ENCODE measurements at regions not wholly inside any gene's neighbourhood (a gene's known extent, or its start where the extent isn't known, plus 50 kb on each side); places are given as distances from the start of the nearest gene placed in this dataset.

GRCh38 chr20:51269671-51270070 is 246.8 kb upstream of the KCNG1 start:
- no peak for DNase-seq (ENCODE audit: low read depth in 1 of 2, low spot score in 1 of 2)

- no peak for DNase-seq (ENCODE audit: low read depth in 1 of 2, low spot score in 1 of 2)
Observed at GRCh38 chr20:51267679-51268078, 244.8 kb upstream of the KCNG1 start.

- DNase-seq (ENCODE audit: low read depth in 1 of 2, low spot score in 1 of 2), result no peak
Observed at GRCh38 chr20:51266353-51266752, 243.4 kb upstream of the KCNG1 start.

GRCh38 chr20:51265361-51265760 is 242.5 kb upstream of the KCNG1 start:
- no peak for DNase-seq (ENCODE audit: low read depth in 1 of 2, low spot score in 1 of 2)

- no peak for DNase-seq (ENCODE audit: low read depth in 1 of 2, low spot score in 1 of 2)
Observed at GRCh38 chr20:51262240-51262639, 239.3 kb upstream of the KCNG1 start.

GRCh38 chr20:51259455-51259854 is 236.5 kb upstream of the KCNG1 start:
- DNase-seq (ENCODE audit: low read depth in 1 of 2, low spot score in 1 of 2), result no peak

- no peak for DNase-seq (ENCODE audit: low read depth in 1 of 2, low spot score in 1 of 2)
Observed at GRCh38 chr20:51258582-51259165, 235.8 kb upstream of the KCNG1 start.

GRCh38 chr20:51255417-51255816 is 232.5 kb upstream of the KCNG1 start:
- no peak for DNase-seq (ENCODE audit: low read depth in 1 of 2, low spot score in 1 of 2)

- DNase-seq (ENCODE audit: low read depth in 1 of 2, low spot score in 1 of 2), result no peak
Observed at GRCh38 chr20:51253280-51253679, 230.4 kb upstream of the KCNG1 start.

GRCh38 chr20:51249781-51250180 is 226.9 kb upstream of the KCNG1 start:
- no peak for DNase-seq (ENCODE audit: low read depth in 1 of 2, low spot score in 1 of 2)

- DNase-seq (ENCODE audit: low read depth in 1 of 2, low spot score in 1 of 2), result no peak
Observed at GRCh38 chr20:51249215-51249614, 226.3 kb upstream of the KCNG1 start.

- DNase-seq (ENCODE audit: low read depth in 1 of 2, low spot score in 1 of 2), result no peak
Observed at GRCh38 chr20:51244466-51244865, 221.6 kb upstream of the KCNG1 start.

GRCh38 chr20:51238675-51239305 is 215.9 kb upstream of the KCNG1 start:
- DNase-seq (ENCODE audit: low read depth in 1 of 2, low spot score in 1 of 2), result no peak

- DNase-seq (ENCODE audit: low read depth in 1 of 2, low spot score in 1 of 2), result no peak
Observed at GRCh38 chr20:51237791-51238190, 214.9 kb upstream of the KCNG1 start.

GRCh38 chr20:51237278-51237677 is 214.4 kb upstream of the KCNG1 start:
- DNase-seq (ENCODE audit: low read depth in 1 of 2, low spot score in 1 of 2), result no peak

GRCh38 chr20:51236421-51236820 is 213.5 kb upstream of the KCNG1 start:
- DNase-seq (ENCODE audit: low read depth in 1 of 2, low spot score in 1 of 2), result no peak

- DNase-seq (ENCODE audit: low read depth in 1 of 2, low spot score in 1 of 2), result no peak
Observed at GRCh38 chr20:51233345-51233744, 210.4 kb upstream of the KCNG1 start.

GRCh38 chr20:51230727-51231126 is 207.8 kb upstream of the KCNG1 start:
- DNase-seq (ENCODE audit: low read depth in 1 of 2, low spot score in 1 of 2), result no peak

GRCh38 chr20:51228763-51229162 is 205.9 kb upstream of the KCNG1 start:
- DNase-seq (ENCODE audit: low read depth in 1 of 2, low spot score in 1 of 2), result no peak

- no peak for DNase-seq (ENCODE audit: low read depth in 1 of 2, low spot score in 1 of 2)
Observed at GRCh38 chr20:51227744-51228143, 204.8 kb upstream of the KCNG1 start.

- no peak for DNase-seq (ENCODE audit: low read depth in 1 of 2, low spot score in 1 of 2)
Observed at GRCh38 chr20:51223183-51223720, 200.3 kb upstream of the KCNG1 start.

- no peak for DNase-seq (ENCODE audit: low read depth in 1 of 2, low spot score in 1 of 2)
Observed at GRCh38 chr20:51221791-51222408, 199.0 kb upstream of the KCNG1 start.

GRCh38 chr20:51221103-51221502 is 198.2 kb upstream of the KCNG1 start:
- DNase-seq (ENCODE audit: low read depth in 1 of 2, low spot score in 1 of 2), result no peak

Data from stimulated activated CD4-positive, alpha-beta T cell treated with anti-CD3 and anti-CD28 coated beads, Interleukin-15, amount 100 ng/mL, for 1 hour (primary cell).